Activated CD4-positive, alpha-beta T cell treated with anti-CD3 and anti-CD28 coated beads for 24 hours (primary cell): ENCODE measurements at regions not wholly inside any gene's neighbourhood (a gene's known extent, or its start where the extent isn't known, plus 50 kb on each side); places are given as distances from the start of the nearest gene placed in this dataset.
"Not testable (repeated sequence)": the region's sequence is repeated elsewhere in the genome, so short reads cannot be mapped to it uniquely, and the experiment has no call there.

Source experiments
- DNase-seq, 2 donors: peaks; one replicate each; pipeline ENCODE4 v3.0.0-alpha.2; 2020; ENCODE audit warnings: low read depth in 2 of 2

DNA sequence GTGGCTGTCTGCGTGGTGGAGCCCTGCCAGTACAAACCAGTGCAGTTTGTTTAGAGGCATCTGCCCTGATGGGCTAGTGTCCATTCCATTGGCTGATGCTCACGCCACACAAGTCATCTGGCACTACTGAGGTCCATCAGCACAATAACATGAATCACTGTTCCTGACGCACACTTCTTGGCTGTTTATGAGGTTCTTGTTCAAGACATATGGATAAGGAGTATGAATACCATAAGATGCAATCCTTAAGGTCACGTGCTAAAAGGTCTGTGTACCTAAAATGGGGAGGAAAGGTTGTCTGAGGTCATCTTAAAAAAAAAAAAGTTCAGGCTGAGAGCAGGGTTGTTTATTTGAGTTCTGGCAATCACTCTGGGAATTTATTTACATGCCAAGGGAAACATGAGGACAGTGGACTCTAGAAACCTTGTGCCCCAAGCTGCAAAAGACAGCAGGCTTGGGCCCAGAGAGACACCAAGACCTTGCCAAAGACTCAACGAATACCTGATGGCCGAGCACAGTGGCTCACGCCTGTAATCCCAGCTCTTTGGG is 54.1 kb upstream of the SHLD1 start:
- DNase-seq, result no peak

DNA sequence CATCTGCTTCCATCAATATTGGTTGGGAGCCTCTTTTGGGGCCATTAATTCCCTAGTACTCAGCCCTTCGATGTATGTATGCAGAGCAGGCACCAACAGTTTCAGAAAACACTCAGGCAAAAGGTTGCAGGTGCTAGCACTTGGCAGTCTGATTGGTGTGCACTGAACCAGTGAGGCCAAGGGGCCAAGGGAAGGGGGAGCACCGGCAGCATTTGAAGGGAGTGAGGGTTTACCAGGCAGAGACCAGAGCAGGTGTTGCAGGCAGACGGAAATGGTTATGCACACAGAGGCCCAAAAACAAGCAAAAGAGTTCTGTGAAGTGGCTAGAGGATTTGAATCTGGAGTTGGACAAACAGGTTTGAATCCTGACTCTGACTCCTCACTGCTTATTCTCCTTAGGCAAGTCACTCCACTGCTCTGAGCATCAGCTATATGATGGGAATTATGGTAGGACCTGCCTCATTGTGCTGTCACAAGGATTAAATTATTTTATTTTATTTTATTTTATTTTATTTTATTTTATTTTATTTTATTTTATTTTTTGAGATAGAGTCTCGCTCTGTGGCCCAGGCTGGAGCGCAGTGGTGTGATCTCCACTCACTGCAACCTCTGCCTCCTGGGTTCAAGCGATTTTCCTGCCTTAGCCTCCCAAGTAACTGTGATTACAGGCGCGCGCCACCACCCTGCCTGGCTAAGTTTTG is 58.1 kb upstream of the SHLD1 start:
- DNase-seq, result no peak

DNA sequence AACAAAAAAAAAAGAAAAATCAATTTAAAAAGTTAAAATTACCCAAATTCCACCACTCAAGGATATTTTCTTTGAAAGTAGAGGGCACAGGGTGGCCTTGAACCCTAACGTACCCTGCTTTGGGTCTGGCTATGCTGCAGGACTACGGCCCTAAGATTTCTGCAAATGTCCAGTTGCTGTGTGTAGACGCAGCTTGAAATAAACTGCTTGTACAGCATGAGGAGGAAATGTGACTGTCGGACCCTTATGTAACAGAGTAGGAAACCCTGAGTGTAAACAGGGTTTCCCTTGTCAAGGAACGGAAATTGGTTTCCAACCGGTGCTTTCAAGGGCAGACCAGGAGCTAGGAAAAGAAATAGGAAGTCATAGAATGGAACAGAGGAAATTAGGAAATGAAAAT is 60.7 kb upstream of the SHLD1 start:
- DNase-seq, result no peak

GRCh38 chr20:5688431-5688972 is 61.7 kb upstream of the SHLD1 start:
- no peak for DNase-seq

DNA sequence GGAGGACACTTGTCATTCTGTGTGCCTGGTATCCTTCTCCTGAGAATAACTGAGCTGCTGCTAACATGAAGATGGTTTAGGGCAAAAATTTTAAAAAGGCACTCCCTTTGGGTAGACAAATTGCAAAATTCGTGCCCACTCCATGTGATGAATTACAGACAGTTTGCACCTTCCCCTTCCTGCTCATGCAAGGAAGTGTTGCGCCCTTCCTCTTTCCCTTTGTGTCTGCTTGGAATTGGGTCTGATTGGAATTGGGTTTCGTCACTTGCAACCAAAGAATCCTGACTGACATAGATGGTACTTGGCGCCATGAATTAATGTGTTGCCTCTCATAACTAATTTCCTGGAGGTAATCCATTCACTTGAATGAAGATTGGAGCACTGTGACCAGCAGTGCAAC is 62.3 kb upstream of the SHLD1 start:
- no peak for DNase-seq

GRCh38 chr20:5686384-5687105 is 63.7 kb upstream of the SHLD1 start:
- no peak for DNase-seq

DNA sequence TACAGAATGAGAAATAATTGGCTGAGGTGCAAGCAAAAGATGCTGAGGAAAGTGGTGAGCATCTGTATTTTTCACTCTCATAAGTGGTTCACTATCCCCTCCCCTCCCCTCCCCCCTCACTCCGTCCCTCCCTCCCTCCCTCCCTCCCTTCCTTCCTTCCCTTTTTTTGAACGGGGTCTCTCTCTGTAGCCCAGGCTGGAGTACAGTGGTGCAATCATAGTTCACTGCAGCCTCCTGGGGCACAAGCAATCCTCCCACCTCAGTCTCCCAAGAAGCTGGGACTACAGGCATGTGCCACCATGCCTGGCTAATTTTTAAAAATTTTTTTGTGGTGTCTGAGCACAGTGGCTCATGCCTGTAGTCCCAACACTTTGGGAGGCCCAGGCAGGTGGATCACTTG is 67.6 kb upstream of the SHLD1 start:
- DNase-seq, result not testable (repeated sequence)

- no peak for DNase-seq
These were observed 69.4 kb upstream of the GPCPD1 start for GRCh38 chr20:5680192-5680591.

GRCh38 chr20:5678777-5679176 is 68.0 kb upstream of the GPCPD1 start:
- no peak for DNase-seq

- DNase-seq, result not testable (repeated sequence)
These were observed 67.1 kb upstream of the GPCPD1 start for GRCh38 chr20:5677944-5678343.

DNA sequence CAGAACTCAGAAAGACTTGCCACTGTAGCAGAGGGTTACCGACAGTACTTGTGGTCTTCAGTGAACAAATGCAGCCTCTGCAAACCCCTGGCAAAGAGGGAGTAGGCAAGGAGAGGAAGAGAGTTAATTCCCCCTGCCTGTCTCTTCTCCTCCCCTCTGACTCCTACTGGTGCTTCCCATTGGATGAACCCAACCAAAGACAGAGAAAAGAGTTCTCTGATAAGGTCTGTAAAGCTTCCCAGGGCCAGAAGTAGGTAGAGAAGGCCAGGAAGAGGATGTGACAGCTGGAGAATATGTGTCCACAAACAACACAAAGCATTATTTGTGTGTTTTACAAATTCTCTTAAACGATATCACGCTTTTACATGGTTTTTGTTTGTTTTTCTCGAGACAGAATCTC is 66.6 kb upstream of the GPCPD1 start:
- no peak for DNase-seq

GRCh38 chr20:5675103-5676091 is 64.6 kb upstream of the GPCPD1 start:
- no peak for DNase-seq

- peak; percentile 8 to 24 for DNase-seq
These were observed 63.4 kb upstream of the GPCPD1 start for GRCh38 chr20:5674176-5674660.

- no peak for DNase-seq
These were observed 60.1 kb upstream of the GPCPD1 start for GRCh38 chr20:5670874-5671273.

DNA sequence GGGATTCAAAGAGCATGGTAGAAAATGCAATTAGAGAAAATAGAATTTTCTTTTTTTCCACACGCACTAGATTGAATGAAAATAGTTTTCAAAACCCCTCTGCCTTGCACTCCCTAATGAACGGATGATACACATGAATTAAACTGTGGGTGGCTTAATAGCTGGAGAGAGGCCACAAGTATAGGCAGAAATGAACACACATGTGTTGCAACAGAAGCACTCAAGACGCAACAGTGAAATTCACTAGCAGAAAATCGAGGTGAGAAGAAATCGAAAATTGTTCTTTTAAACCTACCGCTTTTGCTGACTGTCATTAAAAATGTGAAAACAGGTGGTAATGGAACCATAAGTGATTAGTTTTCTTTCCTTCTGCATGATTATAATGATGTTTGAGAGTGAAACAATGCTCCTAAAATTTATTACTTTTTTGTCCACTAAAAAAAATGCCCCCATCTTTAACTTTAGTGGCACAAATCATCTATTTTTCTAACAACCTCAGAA is 59.3 kb upstream of the GPCPD1 start:
- DNase-seq, result no peak

DNA sequence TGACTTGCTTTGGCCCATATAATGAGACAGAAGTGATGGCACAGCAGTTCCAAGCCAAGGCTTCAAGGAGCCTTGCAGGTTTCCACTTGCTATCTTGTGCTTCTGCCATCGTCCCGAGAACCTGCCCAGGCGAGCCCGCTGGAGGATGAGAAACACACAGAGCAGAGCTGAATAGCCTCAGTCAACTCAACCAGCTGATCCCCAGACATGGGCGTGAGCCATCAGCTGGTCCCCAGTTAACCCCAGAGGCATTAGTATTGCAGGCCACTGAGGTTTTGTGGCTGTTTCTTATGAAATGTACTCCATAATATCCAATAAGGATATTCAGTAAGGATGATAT is 57.7 kb upstream of the GPCPD1 start:
- no peak for DNase-seq

GRCh38 chr20:5667705-5668528 is 57.1 kb upstream of the GPCPD1 start:
- DNase-seq, result no peak

GRCh38 chr20:5665417-5665816 is 54.6 kb upstream of the GPCPD1 start:
- no peak for DNase-seq

DNA sequence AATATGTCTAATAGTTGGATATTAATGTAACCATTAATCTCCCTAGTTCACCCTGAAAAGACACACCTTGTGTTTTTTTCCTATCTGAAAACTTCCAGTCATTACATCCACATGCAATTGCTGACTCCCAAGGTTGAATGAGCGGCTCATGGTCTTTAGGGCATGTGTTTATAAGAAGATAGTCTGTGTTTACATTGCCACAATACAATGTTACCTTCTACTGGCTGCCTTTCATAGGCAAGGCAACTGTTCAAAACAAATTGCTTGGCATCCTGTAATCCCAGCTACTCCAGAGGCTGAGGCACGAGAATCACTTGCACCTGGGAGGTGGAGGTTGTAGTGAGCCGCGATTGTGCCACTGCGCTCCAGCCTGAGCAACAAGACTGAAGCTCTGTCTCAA is 52.6 kb upstream of the GPCPD1 start:
- no peak for DNase-seq

- no peak for DNase-seq
These were observed 52.0 kb upstream of the GPCPD1 start for GRCh38 chr20:5662769-5663168.

- not testable (repeated sequence) for DNase-seq
These were observed 50.0 kb upstream of the GPCPD1 start for GRCh38 chr20:5660756-5661155.
